ENCODE measurements at regions not wholly inside any gene's neighbourhood (a gene's known extent, or its start where the extent isn't known, plus 50 kb on each side); places are given as distances from the start of the nearest gene placed in this dataset.
A peak's percentile ranks its signal among the peaks of the same experiment; 100 is the strongest.
"Not testable (repeated sequence)": the region's sequence is repeated elsewhere in the genome, so short reads cannot be mapped to it uniquely, and the experiment has no call there.

DNA sequence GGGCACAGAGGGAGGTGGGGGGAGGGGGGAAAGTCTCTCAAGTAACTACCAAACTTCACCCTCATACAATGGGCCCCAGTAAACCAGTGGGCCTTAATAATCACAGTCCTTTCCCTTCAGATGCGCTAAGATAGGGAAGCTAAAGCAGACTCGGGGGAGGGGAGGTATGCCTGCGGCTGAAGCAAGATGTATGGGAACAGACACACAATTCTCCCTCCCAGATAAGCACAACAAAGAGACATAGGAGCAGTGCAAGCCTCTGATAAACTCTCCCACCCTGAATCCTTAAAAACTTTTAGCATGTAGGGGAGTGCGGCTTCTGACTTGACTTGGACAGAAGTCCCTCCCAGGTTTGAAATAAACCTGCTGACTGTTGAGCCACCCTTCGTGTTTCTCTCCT lies 54.7 kb downstream of the PROP1 start:
- not testable (repeated sequence) for DNase-seq (ENCODE audit: low read depth); H3K4me3 ChIP-seq (ENCODE audit: low read depth, low read length)

DNA sequence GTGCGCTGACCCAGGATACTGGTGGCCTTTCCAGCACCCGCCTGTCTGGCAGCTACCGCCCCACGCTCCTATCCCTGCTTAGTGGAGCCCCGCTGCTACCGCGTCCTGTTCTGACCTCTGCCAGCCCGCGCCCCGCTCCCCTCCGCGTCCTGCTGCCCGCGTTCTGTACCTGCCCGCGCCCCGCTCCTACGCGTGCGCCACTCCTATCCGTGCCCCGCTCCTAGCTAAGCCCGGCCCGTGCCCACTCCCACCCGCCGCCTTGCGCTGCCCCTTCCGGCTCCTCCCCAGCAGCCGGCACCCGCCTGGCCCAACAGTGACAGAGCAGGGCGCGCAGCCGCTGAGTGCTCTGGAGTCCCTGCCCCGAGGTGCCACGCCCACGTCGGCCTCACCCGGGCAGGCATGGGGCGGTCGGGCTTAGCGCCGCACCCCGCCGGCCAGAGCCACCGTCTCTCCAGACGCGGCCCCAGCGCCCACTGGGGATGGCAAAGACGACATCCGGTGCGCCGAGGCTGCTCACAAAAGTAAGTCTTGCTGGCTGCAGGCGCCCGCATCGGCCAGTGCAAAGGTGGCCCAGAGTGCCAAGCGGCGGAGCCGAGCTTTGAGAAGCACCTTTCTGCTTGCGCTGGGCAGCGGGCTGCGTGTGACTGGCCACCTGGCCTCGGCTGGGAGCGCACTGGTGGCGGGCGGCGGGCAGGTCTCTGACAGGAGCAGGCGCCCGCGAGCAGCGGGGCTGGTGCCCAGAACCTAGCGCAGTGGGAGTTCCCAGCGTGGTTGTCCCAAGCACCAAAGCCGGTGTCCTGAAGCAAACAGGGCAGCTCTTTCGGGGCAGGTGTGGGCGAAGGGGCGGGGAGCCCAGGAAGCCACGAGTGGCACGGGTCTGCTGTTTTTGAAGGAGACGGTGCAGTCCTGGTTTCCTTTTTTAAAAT lies 56.5 kb downstream of the PROP1 start:
- not testable (repeated sequence) for H3K4me3 ChIP-seq (ENCODE audit: low read depth, low read length)

DNA sequence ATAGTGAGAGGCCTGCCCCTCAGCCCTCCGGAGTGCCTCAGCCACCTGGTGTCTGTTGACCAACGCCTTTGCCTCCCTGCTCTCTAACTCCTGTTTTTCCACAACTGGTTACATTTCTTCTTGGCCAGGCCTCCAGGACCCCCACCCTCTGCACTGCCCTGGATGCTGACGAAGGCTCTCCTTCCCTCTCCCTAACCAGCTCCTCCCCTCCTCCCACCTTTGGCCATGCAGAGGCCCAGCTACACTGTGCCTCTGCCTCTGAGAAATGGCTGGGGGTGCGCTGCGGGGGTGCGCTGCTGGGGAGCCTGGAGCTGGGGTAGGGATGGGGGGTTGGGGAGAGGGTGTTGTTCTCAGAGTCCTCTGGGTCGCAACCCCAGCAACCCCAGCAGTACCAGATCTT lies 57.3 kb downstream of the PROP1 start:
- not testable (repeated sequence) for DNase-seq (ENCODE audit: low read depth); H3K4me3 ChIP-seq (ENCODE audit: low read depth, low read length)

More for the DNA sequence above, 56.5 kb downstream of the PROP1 start:
- not testable (repeated sequence) for DNase-seq (ENCODE audit: low read depth)

DNA sequence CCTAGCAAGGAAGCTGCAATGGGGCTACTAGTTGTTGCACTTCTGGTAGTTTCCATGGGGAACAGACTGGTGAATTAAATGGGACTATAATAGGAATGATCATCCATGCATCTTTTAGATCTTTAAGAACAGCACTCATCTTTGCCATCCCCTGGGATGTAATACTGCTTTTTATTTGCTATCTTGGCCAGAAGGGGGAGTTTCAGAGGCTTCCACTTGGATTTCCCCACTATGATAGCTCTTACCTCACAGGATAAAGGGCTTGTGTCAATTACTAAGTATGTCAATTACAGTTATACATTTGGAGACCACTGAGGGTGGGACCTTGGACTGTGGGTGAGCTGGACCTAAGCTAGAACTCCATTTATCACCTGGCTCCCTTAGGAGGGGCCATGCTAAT lies 61.8 kb downstream of the PROP1 start:
- H3K4me3 ChIP-seq (ENCODE audit: low read depth, low read length); DNase-seq (ENCODE audit: low read depth): not testable (repeated sequence)

DNA sequence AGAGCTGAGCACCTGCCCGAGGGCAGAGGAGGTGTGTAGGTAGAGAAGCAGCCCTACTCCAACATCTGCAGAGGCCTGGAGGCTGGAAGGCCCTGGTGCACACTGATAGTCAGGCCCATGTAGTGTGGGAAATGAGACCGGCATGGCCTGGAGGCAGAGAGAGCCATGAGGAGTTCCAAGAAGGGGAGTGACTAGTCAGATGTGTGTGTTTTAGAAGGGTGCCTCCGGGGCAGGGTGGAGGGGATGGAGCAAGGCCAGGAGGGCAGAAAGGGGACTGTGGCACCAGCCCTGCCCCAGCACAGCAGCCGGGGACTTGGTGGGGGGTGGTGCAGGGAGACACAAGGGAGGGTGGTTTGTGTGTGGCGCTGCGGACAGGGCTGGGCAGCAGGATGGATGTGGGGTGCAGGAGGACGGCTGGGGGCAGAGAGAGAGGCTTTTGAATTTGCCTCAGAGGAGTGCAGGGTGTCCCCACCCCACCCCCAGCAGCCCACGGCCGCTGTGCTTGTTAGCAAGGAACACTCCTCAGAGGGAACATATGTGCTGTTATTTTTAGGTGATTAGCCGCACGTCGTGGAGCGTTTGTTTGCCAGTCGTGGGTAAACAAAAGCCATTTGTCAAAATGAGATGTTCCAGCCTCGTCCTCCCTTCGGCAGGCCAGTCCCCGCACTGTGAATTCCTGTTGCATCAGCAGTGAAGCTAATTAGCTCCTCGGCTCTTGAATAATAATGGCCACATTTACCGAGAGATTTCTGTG lies 65.6 kb downstream of the PROP1 start:
- DNase-seq (ENCODE audit: low read depth); H3K4me3 ChIP-seq (ENCODE audit: low read depth, low read length): not testable (repeated sequence)

DNA sequence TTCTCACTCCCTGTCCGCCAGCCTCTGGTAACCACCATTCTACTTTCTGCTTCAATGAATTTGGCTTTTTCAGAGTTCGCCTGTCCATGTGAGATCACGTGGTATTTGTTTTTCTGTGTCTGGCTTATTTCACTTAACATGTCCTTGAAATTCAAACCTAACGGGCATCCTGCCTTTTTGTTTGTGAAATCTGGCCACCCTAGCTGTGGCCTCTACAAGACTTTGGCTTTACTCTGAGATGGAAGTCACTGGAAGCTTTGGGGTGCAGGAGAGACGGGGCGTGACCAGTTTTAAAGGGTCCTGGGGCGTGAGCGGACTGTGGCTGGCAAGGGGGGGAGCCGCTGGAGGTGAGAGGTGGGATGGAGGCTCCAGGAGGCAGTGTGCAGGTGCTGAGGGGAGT lies 66.4 kb downstream of the PROP1 start:
- not testable (repeated sequence) for H3K4me3 ChIP-seq (ENCODE audit: low read depth, low read length); DNase-seq (ENCODE audit: low read depth)

DNA sequence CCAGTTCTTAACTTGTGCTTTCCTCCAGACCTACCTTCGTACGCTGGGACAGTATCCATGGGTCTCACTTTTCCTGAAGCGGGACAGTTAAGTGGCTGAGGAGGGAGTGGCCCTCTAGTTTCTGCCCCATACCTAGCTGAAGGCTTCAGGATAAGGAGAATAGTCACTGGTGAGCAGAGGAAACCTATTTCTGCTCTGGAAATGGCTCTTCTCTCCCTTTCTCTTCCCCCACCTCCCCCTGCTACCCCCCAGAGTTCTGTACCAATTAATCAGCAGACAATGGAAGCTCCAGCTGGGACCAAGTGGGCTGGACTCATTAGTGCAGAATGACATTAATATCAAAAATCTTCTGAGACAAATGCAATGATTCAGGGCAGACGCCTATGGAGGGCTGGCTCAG lies 68.5 kb downstream of the PROP1 start:
- not testable (repeated sequence) for H3K4me3 ChIP-seq (ENCODE audit: low read depth, low read length); DNase-seq (ENCODE audit: low read depth)

DNA sequence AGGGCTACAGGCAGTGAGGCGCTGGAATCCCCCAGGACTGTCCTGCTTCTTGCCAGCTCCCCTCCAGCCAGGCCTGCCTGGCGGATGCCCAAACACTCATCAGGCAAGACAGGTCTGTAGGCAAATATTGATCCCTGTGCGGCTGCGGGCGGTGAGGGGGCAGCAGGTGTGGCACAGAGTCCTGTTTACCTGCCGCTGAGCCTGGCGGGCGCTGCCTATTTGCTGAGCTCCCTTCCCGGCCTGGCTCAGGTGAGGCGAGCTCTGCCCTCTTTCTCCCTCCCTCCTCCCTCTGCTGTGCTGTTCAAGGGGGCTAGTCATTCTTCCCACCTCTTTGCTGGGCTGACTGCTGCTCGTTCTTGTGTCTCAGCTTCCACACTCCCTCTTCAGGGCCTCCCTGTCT lies 71.5 kb downstream of the PROP1 start:
- not testable (repeated sequence) for H3K4me3 ChIP-seq (ENCODE audit: low read depth, low read length); DNase-seq (ENCODE audit: low read depth)

DNA sequence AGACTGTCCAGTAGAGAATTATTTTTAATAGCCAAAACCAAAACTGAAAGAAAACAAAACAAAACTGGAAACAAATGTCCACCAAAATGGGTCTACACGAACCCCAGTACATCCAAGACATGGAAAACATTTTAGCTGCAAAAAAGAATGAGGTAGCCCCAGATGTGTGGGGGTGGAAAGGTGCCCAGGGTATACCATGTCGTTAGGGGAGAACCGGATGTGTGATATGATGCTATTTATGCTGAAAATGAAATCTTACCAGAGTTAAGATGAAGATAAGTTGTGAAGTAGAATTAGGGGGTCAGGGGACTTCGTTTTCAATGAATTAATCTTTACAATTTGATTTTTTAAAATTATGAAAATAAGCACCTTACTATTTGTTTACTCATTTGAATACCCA lies 72.2 kb downstream of the PROP1 start:
- DNase-seq (ENCODE audit: low read depth); H3K4me3 ChIP-seq (ENCODE audit: low read depth, low read length): not testable (repeated sequence)

DNA sequence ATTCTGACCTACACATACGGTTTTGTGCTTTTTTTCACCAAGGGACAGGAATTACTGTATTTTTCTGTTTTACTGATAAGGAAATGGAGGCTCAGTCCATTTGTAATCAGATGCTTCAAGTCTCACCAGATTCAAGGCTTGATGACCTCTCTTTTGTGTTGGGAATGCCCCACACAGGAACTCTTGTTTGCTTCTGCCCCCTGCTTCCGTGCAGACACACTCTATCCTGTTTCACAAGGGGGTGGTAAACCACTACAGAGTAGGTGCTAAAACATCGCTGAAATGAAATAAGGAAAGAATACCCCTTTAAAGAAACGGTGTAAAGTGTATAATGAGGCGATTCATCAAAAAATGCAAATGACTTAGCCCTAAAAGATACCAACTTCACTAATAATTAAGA lies 72.9 kb downstream of the PROP1 start:
- not testable (repeated sequence) for DNase-seq (ENCODE audit: low read depth); H3K4me3 ChIP-seq (ENCODE audit: low read depth, low read length)

DNA sequence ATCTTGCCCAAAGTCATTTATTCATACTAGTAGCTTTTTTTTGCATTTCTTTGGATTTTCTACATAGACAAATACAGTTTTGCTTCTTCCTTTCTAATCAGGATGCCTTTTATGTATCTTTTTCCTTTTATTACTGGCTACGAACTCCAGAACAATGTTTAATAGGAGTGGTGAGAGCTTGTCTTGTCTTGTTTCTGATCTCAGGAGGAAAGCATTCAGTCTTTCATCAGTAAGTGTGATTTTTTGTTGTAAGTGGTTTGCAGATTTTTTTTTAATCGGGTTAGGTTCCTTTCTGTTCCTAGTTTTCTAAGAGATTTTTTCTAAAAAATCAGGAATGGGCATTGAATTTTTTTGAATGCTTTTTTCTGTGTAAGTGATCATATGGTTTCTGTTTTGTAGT lies 86.8 kb downstream of the PROP1 start:
- not testable (repeated sequence) for H3K4me3 ChIP-seq (ENCODE audit: low read depth, low read length); DNase-seq (ENCODE audit: low read depth)

DNA sequence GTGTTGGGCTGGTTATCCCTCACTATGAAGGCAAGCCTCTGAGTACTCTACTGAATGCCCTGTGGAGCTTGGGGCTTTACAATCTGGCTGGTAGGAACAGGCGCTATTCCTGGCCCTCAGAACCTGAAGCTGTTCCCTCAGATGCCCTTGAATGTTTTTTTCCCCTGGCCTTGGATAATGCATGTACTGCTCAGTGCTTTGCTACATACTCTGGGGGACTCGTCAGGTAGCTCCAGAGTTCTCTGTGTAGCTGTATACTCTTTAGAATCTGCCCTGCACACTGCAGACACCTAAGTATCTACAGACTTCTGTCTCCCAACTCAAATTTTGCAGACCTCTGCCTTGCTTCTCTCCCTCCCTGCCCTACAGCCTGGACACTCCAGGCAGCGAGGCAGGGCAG lies 93.2 kb downstream of the PROP1 start:
- DNase-seq (ENCODE audit: low read depth); H3K4me3 ChIP-seq (ENCODE audit: low read depth, low read length): not testable (repeated sequence)

DNA sequence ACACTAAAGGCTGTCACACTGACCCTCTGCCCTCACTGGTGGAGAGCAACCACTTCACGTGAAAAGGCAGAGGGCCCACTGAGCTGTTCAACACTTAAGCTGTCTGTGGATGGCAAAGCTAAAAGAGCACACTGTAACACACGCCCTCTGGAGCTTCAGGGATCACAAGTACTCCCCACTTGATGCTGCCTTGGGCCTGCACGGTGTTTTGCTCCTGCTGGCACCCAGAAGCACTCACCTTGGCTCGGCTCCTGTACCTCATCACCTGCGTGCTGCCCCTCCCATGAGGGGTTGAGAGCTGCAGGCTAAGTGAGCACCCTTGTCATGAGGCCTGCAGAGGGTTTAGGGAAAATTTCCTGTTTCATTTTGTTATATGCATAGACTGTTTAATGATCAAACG lies 96.0 kb downstream of the PROP1 start:
- DNase-seq (ENCODE audit: low read depth), result not testable (repeated sequence)

DNA sequence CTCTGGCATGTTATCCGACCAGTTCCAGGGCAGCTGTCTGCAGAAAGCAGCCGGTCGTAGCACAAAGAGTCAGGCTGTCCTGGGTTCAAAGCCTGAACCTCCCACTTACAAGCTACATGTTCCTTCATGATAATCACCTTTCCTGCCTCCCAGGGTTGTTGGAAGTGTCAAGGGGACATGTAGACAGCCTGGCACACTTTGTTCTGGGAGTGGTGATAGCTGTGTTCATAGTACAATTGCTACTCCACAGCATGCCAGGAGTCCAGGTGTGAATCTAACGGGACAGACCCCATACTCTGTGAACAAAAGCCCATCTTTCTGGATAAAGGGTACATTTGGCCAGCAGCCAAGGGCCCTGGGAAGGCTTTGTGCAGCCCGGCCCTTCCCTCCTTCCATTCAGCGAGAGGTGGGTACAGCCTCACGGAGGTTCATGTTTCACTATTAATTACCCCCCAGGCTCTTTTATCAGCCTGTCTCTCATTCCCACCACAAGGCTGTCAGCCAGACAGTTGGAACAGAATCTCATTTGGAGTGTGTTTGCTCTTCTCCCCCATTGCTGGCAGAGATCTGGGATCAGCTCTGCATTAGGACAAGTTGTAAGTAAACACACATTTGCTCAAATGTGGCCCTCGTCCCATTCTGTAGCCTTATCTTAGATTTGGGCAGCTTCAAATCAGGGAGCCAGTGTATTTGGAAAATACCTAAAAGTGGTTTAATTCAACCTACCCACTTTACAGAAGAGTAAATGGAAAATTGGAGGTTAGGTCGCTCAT lies 101.2 kb downstream of the PROP1 start:
- not testable (repeated sequence) for DNase-seq (ENCODE audit: low read depth); H3K4me3 ChIP-seq (ENCODE audit: low read depth, low read length)

More for the DNA sequence above, 96.0 kb downstream of the PROP1 start:
- not testable (repeated sequence) for H3K4me3 ChIP-seq (ENCODE audit: low read depth, low read length)

DNA sequence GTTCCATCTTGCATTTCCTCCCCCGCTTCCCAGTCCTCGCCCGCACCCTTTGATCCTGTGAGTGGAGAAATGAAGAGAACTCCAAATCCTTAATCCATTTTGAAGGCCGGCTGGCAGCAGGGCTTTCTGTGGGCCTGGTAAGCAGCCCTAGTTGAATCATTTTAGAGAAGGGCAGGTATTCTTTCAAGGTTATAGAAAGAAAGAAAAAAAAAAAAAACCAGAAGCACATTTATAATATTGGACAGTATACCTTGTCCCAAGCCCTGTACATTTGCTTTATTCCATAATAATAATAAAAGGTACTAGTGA lies 103.7 kb downstream of the PROP1 start:
- not testable (repeated sequence) for DNase-seq (ENCODE audit: low read depth); H3K4me3 ChIP-seq (ENCODE audit: low read depth, low read length)

DNA sequence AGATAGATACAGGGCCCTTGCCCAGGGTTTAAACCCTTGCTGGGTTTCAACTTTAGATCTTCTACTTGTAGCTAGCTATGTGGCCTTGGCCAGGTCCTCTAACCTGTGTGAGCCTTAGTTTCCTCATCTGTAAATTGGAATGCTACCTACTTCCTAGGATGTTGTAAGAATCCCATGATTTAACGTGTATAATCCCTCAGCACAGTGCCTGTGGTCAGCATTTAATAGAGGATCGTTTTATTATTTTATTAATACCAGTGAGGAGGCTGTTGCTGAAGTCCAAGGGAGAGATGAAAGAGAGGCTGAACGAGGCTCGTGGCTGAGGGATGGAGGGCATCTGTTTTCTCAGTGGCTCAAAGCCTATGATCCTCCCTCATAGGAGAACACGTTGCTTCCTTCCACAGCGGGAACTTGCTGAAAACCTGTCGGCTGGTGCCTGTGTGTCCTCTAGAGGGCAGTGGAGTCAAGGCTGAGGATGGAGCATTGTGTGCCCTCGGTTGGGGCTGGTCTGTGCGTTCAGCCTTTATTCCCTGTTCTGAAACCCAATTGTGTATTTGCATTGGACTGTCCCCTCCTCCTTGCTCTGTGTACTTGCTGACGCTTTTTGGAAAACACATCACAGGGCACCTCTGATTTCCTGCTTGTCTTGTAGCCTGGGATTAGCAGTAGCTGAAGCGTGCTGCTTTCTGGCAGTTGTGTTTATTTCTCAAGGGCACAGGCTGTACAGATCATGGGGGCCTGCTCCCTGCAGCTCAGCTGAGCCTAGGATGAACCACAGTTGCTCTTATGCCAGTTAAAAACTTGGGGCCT lies 104.3 kb downstream of the PROP1 start:
- not testable (repeated sequence) for DNase-seq (ENCODE audit: low read depth); H3K4me3 ChIP-seq (ENCODE audit: low read depth, low read length)

DNA sequence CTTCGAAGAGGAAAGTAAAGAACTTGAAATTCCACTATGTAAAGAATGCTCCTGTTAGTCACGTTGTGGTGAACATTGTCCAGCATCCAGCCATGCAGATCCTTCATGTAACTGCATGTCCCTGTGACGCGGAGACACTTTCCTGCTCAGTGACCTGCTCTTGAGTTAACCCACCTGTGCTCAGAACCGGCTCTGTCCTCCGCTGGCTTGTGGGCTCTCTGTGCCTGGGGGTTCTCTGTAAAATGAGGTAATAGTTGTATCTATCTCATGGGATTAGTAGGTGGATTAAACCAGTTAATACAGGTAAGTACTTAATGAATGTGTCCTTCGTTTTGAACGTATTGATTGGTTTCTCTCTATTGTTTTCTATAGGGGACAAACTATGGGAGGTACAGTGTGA lies 100.6 kb upstream of the FAM153A start:
- not testable (repeated sequence) for H3K4me3 ChIP-seq (ENCODE audit: low read depth, low read length); DNase-seq (ENCODE audit: low read depth)

DNA sequence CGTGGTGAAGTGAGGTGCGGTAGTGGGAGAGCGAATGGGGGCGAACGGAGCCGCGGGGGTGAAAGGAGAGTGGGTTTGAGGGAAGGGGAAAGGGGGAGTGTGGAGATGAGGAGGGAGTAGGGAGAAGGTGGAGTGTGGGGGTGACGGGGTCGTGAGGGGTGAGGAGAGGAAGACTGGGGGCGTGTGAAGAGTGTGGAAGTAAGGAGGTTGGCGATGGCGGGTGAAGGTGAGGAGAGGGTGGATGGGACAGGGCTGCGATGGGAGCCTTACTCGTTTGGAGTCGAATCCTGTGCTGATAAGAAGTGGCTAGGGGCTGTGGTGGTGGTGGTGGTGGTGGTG lies 93.2 kb upstream of the FAM153A start:
- peak; percentile 31 for DNase-seq (ENCODE audit: low read depth)
- peak overlapping the region; percentile 59 for H3K4me3 ChIP-seq (ENCODE audit: low read depth, low read length)
